HepG2 (cell line): ENCODE measurements at regions not wholly inside any gene's neighbourhood (a gene's known extent, or its start where the extent isn't known, plus 50 kb on each side); places are given as distances from the start of the nearest gene placed in this dataset.

Experiments used
- BHLHE40 ChIP-seq: IDR thresholded peaks from 2 replicates; pipeline ENCODE4 v1.6.1; 2011; ENCODE audit warnings: low read length, improper control_type of control experiment
- EZH2 ChIP-seq: conservative IDR thresholded peaks from 2 replicates; pipeline ENCODE4 v1.6.1; 2012; ENCODE audit warnings: mild to moderate bottlenecking, low read depth, low read length, moderate library complexity
- HNRNPLL ChIP-seq: fragments of 200-400 bp; formaldehyde crosslinking; IDR thresholded peaks from 2 replicates; pipeline ENCODE4 v1.6.1; 2017; ENCODE audit warnings: mild to moderate bottlenecking, low read depth, low read length; ENCODE audit not compliant: poor library complexity, severe bottlenecking
- ZFP36L2 ChIP-seq: sonication (generic); formaldehyde crosslinking; IDR thresholded peaks from 2 replicates; pipeline ENCODE4 v1.4.0; 2020; ENCODE audit warnings: missing genetic modification reagents
- ZIK1 ChIP-seq: sonication (generic); formaldehyde crosslinking; IDR thresholded peaks from 2 replicates; pipeline ENCODE4 v1.5.0; 2020; ENCODE audit warnings: mild to moderate bottlenecking, low read depth, missing genetic modification reagents, borderline replicate concordance
- TF ChIP-seq, protein P1 (sequence below): sonication (generic); formaldehyde crosslinking; IDR thresholded peaks from 2 replicates; pipeline ENCODE4 v1.5.1; 2020; ENCODE audit warnings: missing genetic modification reagents, mild to moderate bottlenecking, borderline replicate concordance
- TF ChIP-seq, protein P2 (sequence below): sonication (generic); formaldehyde crosslinking; IDR thresholded peaks from 2 replicates; pipeline ENCODE4 v1.4.0; 2020; ENCODE audit warnings: mild to moderate bottlenecking, low read depth, missing genetic modification reagents
- TF ChIP-seq, protein P3 (sequence below): sonication (generic); IDR thresholded peaks from 2 replicates; pipeline ENCODE4 v1.6.1; 2016; ENCODE audit warnings: low read depth, borderline replicate concordance

DNA sequence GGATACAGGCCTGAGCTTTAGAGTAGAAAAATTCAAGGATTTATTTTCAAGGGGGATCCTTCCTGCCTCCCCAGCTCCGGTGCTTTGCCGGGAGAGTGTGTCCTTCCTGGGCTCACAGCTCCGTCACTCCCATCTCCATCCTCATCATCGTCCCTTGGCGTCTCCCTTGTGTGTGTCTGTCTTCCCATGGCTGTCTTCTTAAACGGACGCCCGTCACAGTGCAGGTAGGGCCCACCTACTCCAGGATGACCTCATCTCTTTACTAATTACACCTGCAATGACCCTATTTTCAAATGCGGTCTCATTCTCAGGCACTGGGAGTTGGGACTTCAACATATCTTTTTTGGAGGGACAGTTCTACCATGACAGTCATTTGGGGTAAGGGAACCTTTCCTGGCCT lies 320.3 kb upstream of the C1orf174 start:
- TF ChIP-seq, protein P1, sequence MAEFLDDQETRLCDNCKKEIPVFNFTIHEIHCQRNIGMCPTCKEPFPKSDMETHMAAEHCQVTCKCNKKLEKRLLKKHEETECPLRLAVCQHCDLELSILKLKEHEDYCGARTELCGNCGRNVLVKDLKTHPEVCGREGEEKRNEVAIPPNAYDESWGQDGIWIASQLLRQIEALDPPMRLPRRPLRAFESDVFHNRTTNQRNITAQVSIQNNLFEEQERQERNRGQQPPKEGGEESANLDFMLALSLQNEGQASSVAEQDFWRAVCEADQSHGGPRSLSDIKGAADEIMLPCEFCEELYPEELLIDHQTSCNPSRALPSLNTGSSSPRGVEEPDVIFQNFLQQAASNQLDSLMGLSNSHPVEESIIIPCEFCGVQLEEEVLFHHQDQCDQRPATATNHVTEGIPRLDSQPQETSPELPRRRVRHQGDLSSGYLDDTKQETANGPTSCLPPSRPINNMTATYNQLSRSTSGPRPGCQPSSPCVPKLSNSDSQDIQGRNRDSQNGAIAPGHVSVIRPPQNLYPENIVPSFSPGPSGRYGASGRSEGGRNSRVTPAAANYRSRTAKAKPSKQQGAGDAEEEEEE (CRISPR knock-in tag), result no peak
- no peak for TF ChIP-seq EZH2
- no peak for TF ChIP-seq ZFP36L2 (CRISPR knock-in tag)
- no peak for TF ChIP-seq BHLHE40
- TF ChIP-seq ZIK1 (CRISPR knock-in tag), result no peak
- TF ChIP-seq, protein P2, sequence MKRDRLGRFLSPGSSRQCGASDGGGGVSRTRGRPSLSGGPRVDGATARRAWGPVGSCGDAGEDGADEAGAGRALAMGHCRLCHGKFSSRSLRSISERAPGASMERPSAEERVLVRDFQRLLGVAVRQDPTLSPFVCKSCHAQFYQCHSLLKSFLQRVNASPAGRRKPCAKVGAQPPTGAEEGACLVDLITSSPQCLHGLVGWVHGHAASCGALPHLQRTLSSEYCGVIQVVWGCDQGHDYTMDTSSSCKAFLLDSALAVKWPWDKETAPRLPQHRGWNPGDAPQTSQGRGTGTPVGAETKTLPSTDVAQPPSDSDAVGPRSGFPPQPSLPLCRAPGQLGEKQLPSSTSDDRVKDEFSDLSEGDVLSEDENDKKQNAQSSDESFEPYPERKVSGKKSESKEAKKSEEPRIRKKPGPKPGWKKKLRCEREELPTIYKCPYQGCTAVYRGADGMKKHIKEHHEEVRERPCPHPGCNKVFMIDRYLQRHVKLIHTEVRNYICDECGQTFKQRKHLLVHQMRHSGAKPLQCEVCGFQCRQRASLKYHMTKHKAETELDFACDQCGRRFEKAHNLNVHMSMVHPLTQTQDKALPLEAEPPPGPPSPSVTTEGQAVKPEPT (CRISPR knock-in tag), result no peak
- TF ChIP-seq, protein P3, sequence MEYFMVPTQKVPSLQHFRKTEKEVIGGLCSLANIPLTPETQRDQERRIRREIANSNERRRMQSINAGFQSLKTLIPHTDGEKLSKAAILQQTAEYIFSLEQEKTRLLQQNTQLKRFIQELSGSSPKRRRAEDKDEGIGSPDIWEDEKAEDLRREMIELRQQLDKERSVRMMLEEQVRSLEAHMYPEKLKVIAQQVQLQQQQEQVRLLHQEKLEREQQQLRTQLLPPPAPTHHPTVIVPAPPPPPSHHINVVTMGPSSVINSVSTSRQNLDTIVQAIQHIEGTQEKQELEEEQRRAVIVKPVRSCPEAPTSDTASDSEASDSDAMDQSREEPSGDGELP, result no peak
- TF ChIP-seq HNRNPLL, result no peak
